Kidney epithelial cell (primary cell): ENCODE measurements at regions not wholly inside any gene's neighbourhood (a gene's known extent, or its start where the extent isn't known, plus 50 kb on each side); places are given as distances from the start of the nearest gene placed in this dataset.
"Not testable (repeated sequence)": the region's sequence is repeated elsewhere in the genome, so short reads cannot be mapped to it uniquely, and the experiment has no call there.

Source experiments
- DNase-seq: peaks from one replicate; pipeline ENCODE4 v3.0.0-alpha.2; 2010; ENCODE audit warnings: low read depth
- H3K27me3 ChIP-seq: 2 replicates; pipeline ENCODE4 v1.6.0; 2011; ENCODE audit warnings: low read length; ENCODE audit not compliant: control insufficient read depth, insufficient read depth
- H3K36me3 ChIP-seq: 2 replicates; pipeline ENCODE4 v1.5.1; 2011; ENCODE audit warnings: low read length; ENCODE audit not compliant: control insufficient read depth, insufficient read depth
- H3K4me3 ChIP-seq: 2 replicates; pipeline ENCODE4 v1.5.1; 2011; ENCODE audit warnings: low read depth, mild to moderate bottlenecking, control low read depth, low read length
- TF ChIP-seq, protein P1 (sequence below): IDR thresholded peaks from 2 replicates; pipeline ENCODE4 v1.5.1; 2011; ENCODE audit warnings: mild to moderate bottlenecking, moderate library complexity, low read length, control low read depth, inconsistent platforms; ENCODE audit not compliant: insufficient read depth, poor library complexity, severe bottlenecking

- TF ChIP-seq, protein P1, sequence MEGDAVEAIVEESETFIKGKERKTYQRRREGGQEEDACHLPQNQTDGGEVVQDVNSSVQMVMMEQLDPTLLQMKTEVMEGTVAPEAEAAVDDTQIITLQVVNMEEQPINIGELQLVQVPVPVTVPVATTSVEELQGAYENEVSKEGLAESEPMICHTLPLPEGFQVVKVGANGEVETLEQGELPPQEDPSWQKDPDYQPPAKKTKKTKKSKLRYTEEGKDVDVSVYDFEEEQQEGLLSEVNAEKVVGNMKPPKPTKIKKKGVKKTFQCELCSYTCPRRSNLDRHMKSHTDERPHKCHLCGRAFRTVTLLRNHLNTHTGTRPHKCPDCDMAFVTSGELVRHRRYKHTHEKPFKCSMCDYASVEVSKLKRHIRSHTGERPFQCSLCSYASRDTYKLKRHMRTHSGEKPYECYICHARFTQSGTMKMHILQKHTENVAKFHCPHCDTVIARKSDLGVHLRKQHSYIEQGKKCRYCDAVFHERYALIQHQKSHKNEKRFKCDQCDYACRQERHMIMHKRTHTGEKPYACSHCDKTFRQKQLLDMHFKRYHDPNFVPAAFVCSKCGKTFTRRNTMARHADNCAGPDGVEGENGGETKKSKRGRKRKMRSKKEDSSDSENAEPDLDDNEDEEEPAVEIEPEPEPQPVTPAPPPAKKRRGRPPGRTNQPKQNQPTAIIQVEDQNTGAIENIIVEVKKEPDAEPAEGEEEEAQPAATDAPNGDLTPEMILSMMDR = no peak
- no peak for DNase-seq
- Histone ChIP-seq H3K4me3 (no peak overlapping the region), H3K36me3 (no peaks in the 10 kb centered on the region), H3K27me3 (no peaks in the 10 kb centered on the region)
Measured at GRCh38 chr13:42490676-42491075, 83.3 kb upstream of the TNFSF11 start.

GRCh38 chr13:42492372-42492920 is 81.5 kb upstream of the TNFSF11 start:
- Histone ChIP-seq H3K36me3 (no peaks in the 10 kb centered on the region), H3K27me3 (no peaks in the 10 kb centered on the region), H3K4me3 (no peak overlapping the region)
- no peak for DNase-seq
- TF ChIP-seq, protein P1 = no peak

GRCh38 chr13:42494157-42494556 is 79.8 kb upstream of the TNFSF11 start:
- Histone ChIP-seq H3K27me3 (no peaks in the 10 kb centered on the region), H3K4me3 (no peak overlapping the region), H3K36me3 (no peaks in the 10 kb centered on the region)
- TF ChIP-seq, protein P1 = no peak
- no peak for DNase-seq

DNA sequence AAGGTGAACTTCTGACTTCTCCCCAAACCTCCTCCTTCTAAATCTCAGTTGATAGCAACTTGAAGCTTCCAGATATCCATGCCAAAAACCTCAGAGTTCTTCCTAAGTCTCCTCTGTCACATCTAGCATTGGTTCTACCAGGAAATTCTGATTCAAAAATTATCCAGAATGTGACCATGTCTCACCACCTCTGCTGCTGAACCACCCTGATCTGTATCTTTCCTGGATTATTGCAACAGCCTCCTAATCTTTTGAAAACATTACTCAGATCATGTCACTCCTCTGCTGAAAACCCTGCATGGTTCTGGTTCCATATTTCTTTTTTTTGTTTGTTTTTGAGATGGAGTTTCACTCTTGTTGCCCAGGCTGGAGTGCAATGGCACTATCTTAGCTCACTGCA is 78.7 kb upstream of the TNFSF11 start:
- Histone ChIP-seq H3K4me3 (no peak overlapping the region), H3K36me3 (no peaks in the 10 kb centered on the region), H3K27me3 (no peaks in the 10 kb centered on the region)
- TF ChIP-seq, protein P1 = no peak
- no peak for DNase-seq

DNA sequence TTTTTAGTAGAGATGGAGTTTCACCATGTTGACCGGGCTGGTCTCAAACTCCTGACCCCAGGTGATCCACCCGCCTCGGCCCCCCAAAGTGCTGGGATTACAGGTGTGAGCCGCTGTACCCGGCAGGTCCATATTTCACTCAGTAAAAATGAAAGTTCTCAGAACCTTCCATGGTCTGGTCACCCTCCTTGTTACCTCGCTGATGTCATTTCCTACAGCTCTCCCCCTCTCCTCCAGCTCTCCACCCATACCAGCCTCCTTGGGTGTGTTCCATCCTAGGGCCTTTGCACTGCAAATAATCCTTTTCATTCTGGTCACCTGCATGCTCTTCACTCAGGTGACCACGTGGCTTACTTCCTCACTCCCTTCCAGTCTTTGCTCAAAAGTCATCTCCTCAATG is 78.2 kb upstream of the TNFSF11 start:
- no peaks in the 10 kb centered on the region for H3K36me3 ChIP-seq
- DNase-seq = no peak
- no peak overlapping the region for H3K4me3 ChIP-seq
- TF ChIP-seq, protein P1 = no peak
- H3K27me3 ChIP-seq = no peaks in the 10 kb centered on the region

DNA sequence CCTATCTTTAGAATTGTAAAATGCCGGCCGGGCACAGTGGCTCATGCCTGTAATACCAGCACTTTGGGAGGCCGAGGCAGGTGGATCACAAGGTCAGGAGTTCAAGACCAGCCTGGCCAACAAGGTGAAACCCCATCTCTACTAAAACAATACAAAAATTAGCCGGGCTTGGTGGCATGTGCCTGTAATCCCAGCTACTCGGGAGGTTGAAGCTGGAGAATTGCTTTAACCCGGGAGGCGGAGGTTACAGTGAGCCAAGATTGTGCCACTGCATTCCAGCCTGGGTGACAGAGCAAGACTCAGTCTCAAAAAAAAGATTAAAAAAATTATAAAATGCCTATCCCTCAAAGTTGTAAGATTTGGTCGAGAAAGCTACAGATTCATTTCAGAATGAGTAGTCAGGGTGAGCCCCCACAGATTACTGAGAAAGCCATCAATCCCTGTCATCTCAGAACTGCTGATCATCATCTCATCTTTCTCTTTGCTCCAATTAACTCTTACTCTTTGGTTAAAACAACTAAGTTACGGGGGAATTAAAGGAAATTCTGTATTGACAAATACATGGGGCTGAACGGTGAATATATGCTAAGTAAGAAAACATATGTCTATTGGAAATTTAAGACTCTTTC is 76.9 kb upstream of the TNFSF11 start:
- H3K27me3 ChIP-seq, DNase-seq, H3K36me3 ChIP-seq, H3K4me3 ChIP-seq: not testable (repeated sequence)
